ENCODE measurements at regions not wholly inside any gene's neighbourhood (a gene's known extent, or its start where the extent isn't known, plus 50 kb on each side); places are given as distances from the start of the nearest gene placed in this dataset.

DNA sequence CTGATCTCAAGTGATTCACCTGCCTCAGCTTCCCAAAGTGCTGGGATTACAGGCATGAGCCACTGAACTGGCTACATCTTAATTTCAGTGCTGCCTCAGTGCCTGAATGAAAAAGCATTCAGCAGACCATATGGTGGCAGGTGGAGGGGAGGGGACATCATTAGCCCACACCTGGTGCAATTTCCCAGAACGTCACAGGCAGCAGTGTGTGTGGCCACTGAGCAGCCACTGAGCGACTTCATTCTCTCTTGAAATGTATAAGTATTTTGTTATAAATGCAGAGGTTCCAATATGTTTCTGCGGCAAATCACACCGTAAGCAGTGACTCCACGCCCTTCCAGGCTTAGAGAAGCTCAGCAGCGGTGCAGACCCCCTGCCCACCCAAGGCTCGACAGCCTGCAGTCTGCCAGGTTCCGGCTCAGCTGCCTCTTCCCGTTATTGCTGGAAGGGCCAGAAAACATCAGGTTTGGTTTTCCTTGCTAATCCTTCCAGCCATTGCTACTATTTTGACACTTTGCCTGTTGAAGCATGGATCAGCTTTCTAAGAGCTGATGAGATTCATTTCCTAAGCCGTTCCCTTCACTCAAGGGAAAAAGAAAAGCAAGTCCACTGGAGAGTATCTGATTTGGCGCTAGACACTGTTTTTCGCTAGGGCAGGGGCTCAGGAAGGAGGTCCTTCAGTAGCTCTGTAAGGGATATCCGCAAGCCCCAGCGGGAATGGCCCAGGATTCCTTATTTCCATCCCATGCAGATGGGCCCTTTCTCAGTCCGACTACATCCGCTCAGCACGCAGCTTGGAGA lies 250.7 kb downstream of the VAPA start:
- intact Hi-C loops (cut with DNase I; ENCODE audit: low total_unique reads) (no loop called here), in situ Hi-C loops (cut with MboI; ENCODE audit: low pct_ligation_motif_present in 1 of 4, low pct_unique_long_range_greater_than_20kb in 1 of 4, low sequenced_read_pairs in 3 of 4) (no loop called here)
- TF ChIP-seq POLR2AphosphoS5 (IDR thresholded peaks at IDR 0.05) (no peak), POLR2A (IDR thresholded peaks at IDR 0.05) (no peak), EP300 (IDR thresholded peaks at IDR 0.05; ENCODE audit: low read depth) (no peak)
- TF ChIP-seq, protein P1, sequence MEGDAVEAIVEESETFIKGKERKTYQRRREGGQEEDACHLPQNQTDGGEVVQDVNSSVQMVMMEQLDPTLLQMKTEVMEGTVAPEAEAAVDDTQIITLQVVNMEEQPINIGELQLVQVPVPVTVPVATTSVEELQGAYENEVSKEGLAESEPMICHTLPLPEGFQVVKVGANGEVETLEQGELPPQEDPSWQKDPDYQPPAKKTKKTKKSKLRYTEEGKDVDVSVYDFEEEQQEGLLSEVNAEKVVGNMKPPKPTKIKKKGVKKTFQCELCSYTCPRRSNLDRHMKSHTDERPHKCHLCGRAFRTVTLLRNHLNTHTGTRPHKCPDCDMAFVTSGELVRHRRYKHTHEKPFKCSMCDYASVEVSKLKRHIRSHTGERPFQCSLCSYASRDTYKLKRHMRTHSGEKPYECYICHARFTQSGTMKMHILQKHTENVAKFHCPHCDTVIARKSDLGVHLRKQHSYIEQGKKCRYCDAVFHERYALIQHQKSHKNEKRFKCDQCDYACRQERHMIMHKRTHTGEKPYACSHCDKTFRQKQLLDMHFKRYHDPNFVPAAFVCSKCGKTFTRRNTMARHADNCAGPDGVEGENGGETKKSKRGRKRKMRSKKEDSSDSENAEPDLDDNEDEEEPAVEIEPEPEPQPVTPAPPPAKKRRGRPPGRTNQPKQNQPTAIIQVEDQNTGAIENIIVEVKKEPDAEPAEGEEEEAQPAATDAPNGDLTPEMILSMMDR (IDR thresholded peaks at IDR 0.05), result no peak
- Histone ChIP-seq H3K9me3 (no peaks in the 10 kb centered on the region), H3K4me3 (no peak overlapping the region), H3K36me3 (no peaks in the 10 kb centered on the region), H3K27me3 (no peaks in the 10 kb centered on the region), H3K4me1 (no peaks in the 10 kb centered on the region), H3K27ac (no peak overlapping the region)
- no peak for DNase-seq
- 91 to 100% methylated on average over 2 to 17 of the region's 17 CpGs for WGBS, 2 donors (ENCODE audit: low coverage in 1 of 2)

DNA sequence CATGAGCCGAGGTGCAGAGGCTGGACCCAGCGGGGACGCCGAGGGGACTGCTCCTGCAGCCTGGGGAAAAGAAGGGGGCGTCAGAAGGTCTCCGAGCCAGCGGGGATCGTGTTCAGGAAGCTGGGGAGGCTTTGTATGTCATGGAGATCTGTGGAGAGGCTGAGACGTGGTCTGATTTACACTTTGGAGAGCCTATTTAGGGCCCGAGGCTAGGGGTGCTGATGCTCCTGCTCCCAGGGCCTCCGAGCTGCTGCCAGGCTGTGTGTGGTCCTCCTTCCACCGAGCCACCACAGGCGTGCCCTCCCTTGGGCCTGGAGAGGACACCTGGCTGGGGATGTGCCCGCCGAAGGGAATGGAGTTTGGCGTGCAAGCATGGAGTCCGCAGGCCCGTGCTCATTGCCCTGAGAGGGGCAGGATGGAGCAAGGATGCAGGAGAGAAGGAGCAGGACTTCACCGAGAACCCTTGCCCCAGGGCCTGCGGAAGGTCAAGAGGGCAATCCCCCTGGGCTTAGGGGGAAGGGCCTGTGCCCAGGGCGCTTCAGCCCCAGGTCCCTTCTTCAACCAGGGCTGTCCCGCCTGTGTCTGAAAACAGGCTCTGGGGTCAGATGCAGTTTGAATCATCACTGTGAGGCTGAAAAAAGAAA lies 252.5 kb downstream of the VAPA start:
- Histone ChIP-seq H3K27ac (no peak overlapping the region), H3K27me3 (no peaks in the 10 kb centered on the region), H3K36me3 (no peaks in the 10 kb centered on the region), H3K4me3 (no peak overlapping the region), H3K4me1 (no peaks in the 10 kb centered on the region), H3K9me3 (no peaks in the 10 kb centered on the region)
- WGBS, 2 donors (ENCODE audit: low coverage in 1 of 2), result 94% methylated on average over 21 of the region's 22 CpGs; no CpG with 5 or more reads in 1 of the 2 donors
- in situ Hi-C loops (cut with MboI; ENCODE audit: low pct_ligation_motif_present in 1 of 4, low pct_unique_long_range_greater_than_20kb in 1 of 4, low sequenced_read_pairs in 3 of 4) (no loop called here), intact Hi-C loops (cut with DNase I; ENCODE audit: low total_unique reads) (no loop called here)
- DNase-seq, result no peak
- TF ChIP-seq, protein P1 (IDR thresholded peaks at IDR 0.05), result no peak
- TF ChIP-seq POLR2A (IDR thresholded peaks at IDR 0.05) (no peak), POLR2AphosphoS5 (IDR thresholded peaks at IDR 0.05) (no peak), EP300 (IDR thresholded peaks at IDR 0.05; ENCODE audit: low read depth) (no peak)

DNA sequence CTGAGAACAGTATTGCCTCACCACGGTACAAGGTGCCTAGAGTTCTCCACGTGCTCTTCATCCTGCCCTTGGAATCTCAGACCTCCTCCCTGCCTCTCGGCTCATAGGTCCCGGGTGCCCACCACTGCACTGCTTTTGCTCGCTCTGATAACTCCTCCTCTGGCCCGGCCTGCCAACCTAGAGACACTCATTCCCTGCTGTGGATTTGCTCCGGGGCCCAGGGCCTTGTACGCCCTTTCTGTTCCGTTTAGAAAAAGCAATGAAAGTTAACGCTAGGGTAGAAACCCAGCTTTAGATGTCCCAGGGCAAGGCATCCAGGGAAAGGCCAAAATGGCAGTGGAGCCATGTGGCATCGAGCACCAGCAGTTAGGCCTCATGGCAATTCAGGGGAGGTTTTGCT lies 253.9 kb downstream of the VAPA start:
- no peaks in the 10 kb centered on the region for H3K36me3 ChIP-seq
- 94% methylated on average over 11 of the region's 11 CpGs; no CpG with 5 or more reads in 1 of the 2 donors for WGBS, 2 donors (ENCODE audit: low coverage in 1 of 2)
- H3K4me1 ChIP-seq, result no peaks in the 10 kb centered on the region
- in situ Hi-C loops (cut with MboI; ENCODE audit: low pct_ligation_motif_present in 1 of 4, low pct_unique_long_range_greater_than_20kb in 1 of 4, low sequenced_read_pairs in 3 of 4) (no loop called here), intact Hi-C loops (cut with DNase I; ENCODE audit: low total_unique reads) (no loop called here)
- no peaks in the 10 kb centered on the region for H3K27me3 ChIP-seq
- TF ChIP-seq POLR2A (IDR thresholded peaks at IDR 0.05) (no peak), POLR2AphosphoS5 (IDR thresholded peaks at IDR 0.05) (no peak), EP300 (IDR thresholded peaks at IDR 0.05; ENCODE audit: low read depth) (no peak)
- TF ChIP-seq, protein P1 (IDR thresholded peaks at IDR 0.05), result no peak
- H3K9me3 ChIP-seq, result no peaks in the 10 kb centered on the region
- no peak overlapping the region for H3K4me3 ChIP-seq
- H3K27ac ChIP-seq, result no peak overlapping the region
- no peak for DNase-seq

DNA sequence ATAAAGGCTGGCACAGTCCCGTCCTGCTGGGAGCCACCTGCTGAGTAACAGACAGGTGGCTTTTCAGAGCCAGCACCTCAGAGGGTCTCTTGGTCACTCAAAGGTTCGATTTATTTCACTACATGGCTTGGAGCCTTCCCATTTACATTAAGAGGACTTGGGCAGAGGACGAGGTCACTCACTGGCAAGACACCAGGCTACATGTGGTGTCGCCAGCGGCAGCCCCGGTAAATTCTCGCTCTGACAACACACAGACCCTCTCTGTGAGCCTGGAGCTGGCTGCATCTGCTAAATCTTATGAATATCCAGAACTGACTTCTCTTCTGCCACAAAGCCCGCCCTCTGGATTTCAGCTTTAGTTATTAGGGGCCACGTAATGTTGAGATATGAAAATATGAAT lies 254.7 kb downstream of the VAPA start:
- TF ChIP-seq EP300 (IDR thresholded peaks at IDR 0.05; ENCODE audit: low read depth) (no peak), POLR2AphosphoS5 (IDR thresholded peaks at IDR 0.05) (no peak), POLR2A (IDR thresholded peaks at IDR 0.05) (no peak)
- TF ChIP-seq, protein P1 (IDR thresholded peaks at IDR 0.05), result no peak
- no peak for DNase-seq
- Histone ChIP-seq H3K4me3 (no peak overlapping the region), H3K4me1 (no peaks in the 10 kb centered on the region), H3K9me3 (no peaks in the 10 kb centered on the region), H3K36me3 (no peaks in the 10 kb centered on the region), H3K27me3 (no peaks in the 10 kb centered on the region), H3K27ac (no peak overlapping the region)
- intact Hi-C loops (cut with DNase I; ENCODE audit: low total_unique reads), result no loop called here
- 89 to 100% methylated on average over 1 to 9 of the region's 9 CpGs for WGBS, 2 donors (ENCODE audit: low coverage in 1 of 2)
- in situ Hi-C loops (cut with MboI; ENCODE audit: low pct_ligation_motif_present in 1 of 4, low pct_unique_long_range_greater_than_20kb in 1 of 4, low sequenced_read_pairs in 3 of 4), result no loop called here
